Activated CD8-positive, alpha-beta T cell treated with anti-CD3 and anti-CD28 coated beads for 36 hours (primary cell): ENCODE measurements at regions not wholly inside any gene's neighbourhood (a gene's known extent, or its start where the extent isn't known, plus 50 kb on each side); places are given as distances from the start of the nearest gene placed in this dataset.

Experiments
- ATAC-seq: fragments of 200-7000 bp; cut with Tn5 transposase; one replicate; pipeline ENCODE4 v1.10.0; 2021; ENCODE audit warnings: mild to moderate bottlenecking, moderate library complexity
- CTCF ChIA-PET: fragments of 350-600 bp; sonication (Branson Sonifier 250); formaldehyde crosslinking; loops from one replicate; lab custom pipeline; 2021; ENCODE audit warnings: antibody characterized with exemption; lab: Charles Lee
- POLR2A ChIA-PET: fragments of 350-600 bp; sonication (Branson Sonifier 250); formaldehyde crosslinking; loops from one replicate; lab custom pipeline; 2021; ENCODE audit warnings: antibody characterized with exemption; lab: Charles Lee
- DNase-seq: peaks from one replicate; pipeline ENCODE4 v3.0.0-alpha.2; 2020
- H3K27ac Mint-ChIP-seq: one replicate; pipeline ENCODE4 v1.8.0; 2021; ENCODE audit warnings: mild to moderate bottlenecking, mixed read lengths
- H3K27me3 Mint-ChIP-seq: one replicate; pipeline ENCODE4 v1.8.0; 2021; ENCODE audit warnings: mixed read lengths
- H3K36me3 Mint-ChIP-seq: one replicate; pipeline ENCODE4 v1.8.0; 2021; ENCODE audit warnings: low read depth, mixed read lengths
- H3K4me1 Mint-ChIP-seq: one replicate; pipeline ENCODE4 v1.8.0; 2021; ENCODE audit warnings: low read depth, mixed read lengths
- H3K4me3 Mint-ChIP-seq: one replicate; pipeline ENCODE4 v1.8.0; 2021; ENCODE audit warnings: mild to moderate bottlenecking, moderate library complexity, mixed read lengths
- H3K9me3 Mint-ChIP-seq: one replicate; pipeline ENCODE4 v1.8.0; 2021; ENCODE audit warnings: mixed read lengths
- CTCF ChIP-seq: fragments of 200-600 bp; IDR thresholded peaks from one replicate; pipeline ENCODE4 v1.8.0; 2022; ENCODE audit warnings: antibody characterized with exemption, mild to moderate bottlenecking
- intact Hi-C: fragments of 100-400 bp; cut with micrococcal nuclease; formaldehyde crosslinking; loops from one replicate; pipeline ENCODE4 v1.10.0; 2022

DNA sequence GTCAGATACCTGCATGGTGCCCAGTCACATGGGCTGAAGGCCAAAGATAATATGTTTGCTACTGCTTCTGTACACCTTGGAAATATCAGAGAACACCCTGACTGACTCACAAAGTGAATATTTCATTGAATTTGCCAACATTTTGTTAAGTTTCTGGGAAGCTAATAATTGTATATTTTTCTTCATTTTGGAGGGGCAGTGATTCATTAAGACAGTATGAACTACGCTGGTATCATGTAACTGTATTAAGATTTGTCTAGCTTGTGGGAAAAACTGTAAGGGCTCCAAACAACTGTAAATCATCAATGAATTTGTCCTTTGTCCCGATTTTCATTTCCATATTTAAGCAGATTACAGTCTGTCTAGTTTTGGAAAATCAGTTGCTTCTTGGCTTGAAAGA is 102.3 kb upstream of the CCN2 start:
- DNase-seq (no peak), ATAC-seq (no peak)
- Mint-ChIP-seq H3K9me3 (peaks cover 2% of the 10 kb centered on the region), H3K36me3 (no peaks in the 10 kb centered on the region), H3K4me3 (no peak overlapping the region), H3K27me3 (no peaks in the 10 kb centered on the region), H3K27ac (no peak overlapping the region), H3K4me1 (no peaks in the 10 kb centered on the region)
- intact Hi-C loops = no loop called here
- ChIA-PET POLR2A (no interaction called here), CTCF (interaction anchor here (0.7 kb wide), 1 partner anchor 138 kb away, joined by 3 read pairs; no protein-coding TSS in a partner anchor)
- TF ChIP-seq CTCF = no peak

GRCh38 chr6:132052096-132052495 is 100.9 kb upstream of the CCN2 start:
- intact Hi-C loops = no loop called here
- Mint-ChIP-seq H3K27me3 (no peaks in the 10 kb centered on the region), H3K4me3 (no peak overlapping the region), H3K4me1 (no peaks in the 10 kb centered on the region), H3K27ac (no peak overlapping the region), H3K36me3 (no peaks in the 10 kb centered on the region), H3K9me3 (peaks cover 2% of the 10 kb centered on the region)
- no peak for ATAC-seq
- ChIA-PET POLR2A (no interaction called here), CTCF (no interaction called here)
- no peak for DNase-seq
- no peak for TF ChIP-seq CTCF

GRCh38 chr6:132045877-132046276 is 94.7 kb upstream of the CCN2 start:
- CTCF ChIA-PET = interaction anchor here (0.9 kb wide), 1 partner anchor 15 kb away, joined by 3 read pairs; no protein-coding TSS in a partner anchor
- Mint-ChIP-seq H3K36me3 (no peaks in the 10 kb centered on the region), H3K4me1 (no peaks in the 10 kb centered on the region), H3K27me3 (no peaks in the 10 kb centered on the region), H3K9me3 (no peaks in the 10 kb centered on the region), H3K4me3 (no peak overlapping the region), H3K27ac (no peak overlapping the region)
- no peak for DNase-seq
- intact Hi-C loops = no loop called here
- no peak for ATAC-seq
- POLR2A ChIA-PET = no interaction called here
- no peak for TF ChIP-seq CTCF

DNA sequence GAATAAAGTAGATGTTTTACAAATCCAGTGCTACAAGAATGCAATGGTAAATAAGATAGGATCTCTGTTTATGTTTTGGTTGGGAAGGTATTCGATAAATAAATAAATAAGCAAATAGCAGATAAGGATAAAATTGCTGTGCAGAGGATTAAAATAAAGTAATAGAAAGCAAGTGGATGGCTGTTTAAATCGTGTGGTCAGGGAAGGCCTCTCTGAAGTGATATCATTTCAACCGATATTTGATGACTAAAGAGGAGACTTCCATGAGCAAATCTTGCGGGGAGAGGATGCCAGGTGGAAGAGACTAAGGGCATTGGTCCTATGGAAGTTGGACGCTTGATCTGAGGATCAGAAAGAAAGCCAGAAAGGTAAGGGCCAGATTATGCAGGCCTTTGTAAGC is 92.0 kb upstream of the CCN2 start:
- Mint-ChIP-seq H3K27me3 (no peaks in the 10 kb centered on the region), H3K9me3 (no peaks in the 10 kb centered on the region), H3K4me1 (no peaks in the 10 kb centered on the region), H3K27ac (no peak overlapping the region), H3K36me3 (no peaks in the 10 kb centered on the region), H3K4me3 (no peak overlapping the region)
- intact Hi-C loops = no loop called here
- ChIA-PET POLR2A (no interaction called here), CTCF (no interaction called here)
- no peak for TF ChIP-seq CTCF
- no peak for ATAC-seq
- DNase-seq = no peak

DNA sequence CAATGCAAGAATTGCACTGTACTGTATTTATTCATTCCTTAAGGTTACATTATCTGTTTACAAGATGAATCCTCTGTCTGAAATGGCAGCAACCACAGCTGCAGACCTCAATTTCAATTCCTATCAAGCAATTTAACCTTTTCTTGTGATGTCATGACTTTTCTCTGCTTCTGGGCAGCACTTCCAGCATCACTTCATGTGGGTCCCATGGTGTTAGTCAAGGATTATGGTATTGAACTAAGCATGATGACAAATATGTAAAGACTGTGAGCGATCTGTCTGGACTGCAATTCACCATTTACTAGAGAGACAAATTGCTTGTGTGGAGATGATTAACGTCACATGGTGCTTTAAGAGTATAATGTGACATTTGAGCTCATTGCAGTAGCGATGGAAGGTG is 90.5 kb upstream of the CCN2 start:
- CTCF ChIA-PET = no interaction called here
- Mint-ChIP-seq H3K4me3 (no peak overlapping the region), H3K27ac (no peak overlapping the region), H3K4me1 (no peaks in the 10 kb centered on the region), H3K27me3 (no peaks in the 10 kb centered on the region), H3K36me3 (no peaks in the 10 kb centered on the region), H3K9me3 (no peaks in the 10 kb centered on the region)
- intact Hi-C loops = no loop called here
- POLR2A ChIA-PET = no interaction called here
- ATAC-seq = no peak
- TF ChIP-seq CTCF = no peak
- no peak for DNase-seq
